Testis (tissue), 2 donors: ENCODE measurements at regions not wholly inside any gene's neighbourhood (a gene's known extent, or its start where the extent isn't known, plus 50 kb on each side); places are given as distances from the start of the nearest gene placed in this dataset.

ENCODE experiments used
- CTCF ChIP-seq, 3 experiments: fragments of 450-650 bp in 2 of 3; fragments of 200-600 bp in 1 of 3; sonication (generic) in 1 of 3; IDR thresholded peaks; one replicate each; pipeline ENCODE4 v1.5.1; 2016 to 2019; ENCODE audit warnings: antibody characterized with exemption in 3 of 3, mild to moderate bottlenecking in 2 of 3, moderate library complexity in 1 of 3
- POLR2A ChIP-seq: fragments of 450-650 bp; IDR thresholded peaks from one replicate; pipeline ENCODE4 v1.6.1; 2017; ENCODE audit warnings: antibody characterized with exemption, mild to moderate bottlenecking, moderate library complexity

- TF ChIP-seq CTCF (IDR thresholded peaks at IDR 0.05): no peak
- no peak for TF ChIP-seq POLR2A
Observed at GRCh38 chr5:98638701-98639100, 134.8 kb upstream of the RGMB start.
